Stimulated activated CD4-positive, alpha-beta T cell treated with anti-CD3 and anti-CD28 coated beads, Interleukin-12 subunit alpha, Interleukin-12 subunit beta, amount 100 ng/mL, for 24 hours (primary cell): ENCODE measurements at regions not wholly inside any gene's neighbourhood (a gene's known extent, or its start where the extent isn't known, plus 50 kb on each side); places are given as distances from the start of the nearest gene placed in this dataset.
"Not testable (repeated sequence)": the region's sequence is repeated elsewhere in the genome, so short reads cannot be mapped to it uniquely, and the experiment has no call there.

Experiments used
- DNase-seq, 2 experiments: peaks; one replicate each; pipeline ENCODE4 v3.0.0-alpha.2; 2020; ENCODE audit warnings: low read depth in 2 of 2

DNA sequence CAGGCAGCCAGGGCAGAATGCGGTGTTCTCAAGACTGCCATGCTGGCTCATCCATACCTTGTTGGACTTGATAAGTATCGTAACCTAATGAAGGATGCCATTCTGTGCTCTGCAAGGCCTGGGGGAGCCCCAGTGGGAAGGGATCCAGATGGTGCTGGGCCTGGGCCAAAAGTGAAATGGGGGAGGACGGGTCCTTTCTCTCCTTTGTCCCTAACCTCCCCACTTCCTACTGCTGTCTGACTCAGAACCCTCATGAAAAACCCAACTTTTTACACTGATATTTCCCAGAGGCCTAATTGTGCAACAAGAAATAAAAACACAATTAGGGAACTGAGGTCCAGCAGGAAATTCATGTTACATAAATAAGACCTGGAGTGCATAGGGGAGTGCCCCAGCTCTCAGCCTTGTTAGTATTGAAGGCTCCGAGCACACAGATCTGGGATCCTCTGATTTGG lies 193.7 kb upstream of the SVIL start:
- no peak for DNase-seq

DNA sequence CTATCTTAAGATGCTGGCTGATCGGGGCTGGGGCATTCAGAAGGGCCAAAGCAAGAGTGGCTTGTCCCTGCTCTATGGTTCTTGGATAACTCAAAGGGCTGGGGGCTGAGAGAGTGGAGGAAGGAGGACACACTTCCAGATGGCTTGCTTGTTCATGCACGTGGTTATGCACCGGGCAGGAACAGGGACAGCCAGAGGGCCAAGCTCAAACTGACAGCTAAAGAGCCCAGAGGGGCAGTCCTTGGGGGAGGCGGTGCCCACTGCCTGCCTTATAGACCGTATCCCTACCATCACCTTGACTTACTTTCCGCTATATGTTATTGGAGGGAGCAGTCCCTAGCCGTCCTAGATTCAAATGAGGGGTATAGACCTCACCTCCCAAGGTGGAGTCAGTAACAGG lies 192.7 kb upstream of the SVIL start:
- DNase-seq = no peak

DNA sequence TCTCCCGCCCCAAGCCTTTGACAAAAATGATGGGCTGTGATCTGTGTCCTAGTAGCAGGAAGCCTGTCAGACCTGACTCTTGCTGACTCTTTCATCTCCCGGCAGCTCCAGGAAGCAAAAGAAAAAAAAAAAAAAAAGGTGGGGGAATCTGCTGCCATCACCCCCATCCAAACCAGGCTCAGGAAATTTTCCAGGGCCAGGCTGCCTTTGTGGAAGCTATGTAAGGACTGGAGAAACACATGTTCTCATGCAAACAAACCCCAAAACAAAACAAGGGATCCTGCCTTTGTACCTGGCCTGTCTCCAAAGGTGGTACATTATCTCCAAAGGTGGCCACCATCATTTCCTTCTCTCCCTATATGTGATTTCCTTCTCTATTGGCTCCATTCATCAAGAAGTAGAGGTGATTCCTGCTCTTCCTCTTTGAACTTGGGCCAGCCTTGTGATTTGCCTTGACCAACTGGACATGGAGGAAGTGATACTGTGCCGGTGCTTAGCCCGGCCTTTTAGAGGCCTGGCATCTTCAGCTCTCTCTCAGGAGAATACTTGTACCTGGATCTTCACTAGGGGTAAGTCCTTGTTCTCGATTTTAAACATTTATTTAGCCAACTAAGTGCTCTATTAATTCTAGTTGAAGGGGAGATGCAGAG lies 192.2 kb upstream of the SVIL start:
- no peak for DNase-seq

DNA sequence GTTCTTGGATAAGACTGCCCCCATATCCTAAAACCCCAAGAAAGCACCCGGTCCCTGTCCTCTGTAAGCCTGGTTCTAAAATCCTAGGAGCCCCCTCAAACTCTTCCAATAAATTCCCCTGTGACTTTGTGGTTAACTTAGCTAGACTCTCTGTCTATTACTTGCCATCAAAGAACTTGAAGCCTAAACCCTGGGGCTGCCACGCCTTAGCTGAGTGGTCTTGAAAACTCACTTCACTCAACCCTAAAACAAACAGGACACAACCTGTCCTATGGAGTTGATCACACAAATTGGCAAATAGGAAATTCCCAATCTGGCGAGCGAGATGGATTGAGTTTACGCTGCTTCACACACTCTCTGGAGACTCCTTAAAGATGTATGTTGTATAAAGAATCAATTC lies 191.4 kb upstream of the SVIL start:
- no peak for DNase-seq

DNA sequence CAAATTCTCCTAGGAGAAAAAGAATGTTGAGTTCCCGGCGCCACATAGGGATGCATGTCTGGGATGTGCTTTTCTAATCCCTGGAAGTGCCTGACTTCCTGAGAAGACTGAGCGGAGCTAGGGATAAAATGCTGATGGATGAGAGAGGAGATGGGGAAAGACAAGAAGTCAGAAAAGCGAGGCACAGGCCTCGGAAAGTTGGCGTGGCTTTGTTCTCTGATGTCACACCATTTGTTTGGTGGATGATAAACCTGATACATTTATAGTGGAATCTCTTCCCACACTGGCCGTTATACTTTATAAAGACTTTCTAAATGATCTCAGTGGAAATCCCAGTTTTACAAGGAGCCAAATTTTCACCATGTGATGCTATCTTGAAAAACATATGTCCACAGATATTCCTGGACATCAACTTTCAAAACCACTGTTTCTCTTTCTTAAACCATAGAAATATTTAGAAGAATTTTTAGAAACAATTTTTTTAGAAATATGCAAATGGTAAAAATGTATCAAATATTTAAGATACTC lies 188.8 kb upstream of the SVIL start:
- DNase-seq = no peak

DNA sequence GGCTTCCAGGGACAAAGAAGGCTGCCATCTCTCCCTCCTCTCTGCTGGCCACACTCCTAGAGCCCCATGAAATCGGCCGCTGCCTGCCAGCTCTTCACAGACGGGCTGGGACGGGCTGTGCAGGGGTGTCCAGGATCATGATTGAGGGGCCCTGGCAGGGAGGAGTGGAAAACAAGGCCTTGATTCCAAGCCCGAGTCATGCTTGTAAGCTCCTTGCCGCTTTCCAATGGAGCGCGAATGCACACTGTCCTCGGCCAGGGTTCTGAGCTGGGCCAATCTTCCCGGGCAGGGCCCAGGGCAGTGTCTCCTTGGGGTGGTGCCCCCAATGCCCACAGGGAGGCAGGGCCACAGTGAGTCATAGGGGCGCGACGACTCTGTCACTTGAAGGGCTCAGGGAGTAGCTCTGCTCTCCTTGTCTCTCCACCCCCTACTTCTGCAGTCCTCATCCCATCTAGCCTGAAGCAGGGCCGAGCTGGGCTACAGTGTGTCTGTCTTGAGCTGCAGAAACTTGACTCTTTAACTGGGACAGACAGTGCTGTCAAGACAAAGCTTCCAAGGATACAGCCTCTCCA lies 186.2 kb upstream of the SVIL start:
- DNase-seq = no peak

DNA sequence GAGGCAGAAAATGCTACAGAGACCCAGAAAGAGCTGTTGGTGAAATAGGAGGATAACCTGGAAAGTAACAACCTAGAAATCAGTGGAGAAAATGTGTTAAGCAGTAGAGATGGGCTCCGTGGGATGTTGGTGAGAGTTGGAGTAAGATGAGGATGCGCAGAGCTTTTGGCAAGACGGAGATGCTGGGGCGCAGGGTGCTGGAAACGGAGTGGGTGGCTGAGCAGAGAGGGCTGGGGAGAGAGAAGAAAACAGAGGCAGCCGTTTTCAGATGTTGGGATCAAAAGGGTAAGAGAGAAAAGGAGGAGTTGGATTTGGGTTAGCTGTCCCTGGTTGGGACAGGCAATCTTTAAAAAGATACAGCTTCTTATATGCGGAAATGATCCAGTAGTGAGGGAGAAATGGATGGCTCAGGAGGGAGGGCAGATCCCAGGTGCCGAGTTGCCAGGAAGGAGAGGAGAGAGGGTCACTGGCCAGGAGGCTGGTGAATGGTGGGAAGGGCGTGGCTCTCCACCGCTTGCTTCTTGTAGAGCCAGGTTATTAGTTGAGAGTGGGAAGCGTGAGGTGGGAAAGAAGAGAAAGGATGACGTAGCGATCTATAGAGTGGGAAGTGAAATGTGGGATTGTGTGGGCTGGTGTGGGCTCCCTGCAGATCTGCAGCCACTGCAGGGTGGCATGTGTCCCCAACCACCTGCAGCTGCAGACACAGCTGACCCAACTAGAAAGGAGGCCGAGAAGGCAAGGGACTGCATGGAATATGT lies 182.2 kb upstream of the SVIL start:
- no peak for DNase-seq

DNA sequence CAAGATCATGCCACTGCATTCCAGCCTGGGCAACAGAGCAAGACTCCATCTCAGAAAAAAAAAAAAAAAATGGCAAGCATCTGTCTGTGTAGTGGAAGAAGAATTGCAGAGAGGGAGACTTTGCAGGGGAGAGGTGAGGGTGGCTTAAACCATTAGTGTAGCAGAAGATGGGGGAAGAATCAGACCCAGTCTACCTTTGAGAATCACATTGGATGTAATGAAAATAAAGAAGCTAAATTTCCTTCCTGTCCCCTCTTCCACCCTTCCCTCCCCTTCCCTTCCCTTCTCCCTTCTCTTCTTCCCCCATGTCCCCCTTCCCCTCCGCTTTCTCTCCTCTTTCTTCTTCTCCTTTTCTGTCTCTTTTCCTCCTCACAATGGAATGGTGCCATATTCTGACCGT lies 180.8 kb upstream of the SVIL start:
- no peak for DNase-seq

DNA sequence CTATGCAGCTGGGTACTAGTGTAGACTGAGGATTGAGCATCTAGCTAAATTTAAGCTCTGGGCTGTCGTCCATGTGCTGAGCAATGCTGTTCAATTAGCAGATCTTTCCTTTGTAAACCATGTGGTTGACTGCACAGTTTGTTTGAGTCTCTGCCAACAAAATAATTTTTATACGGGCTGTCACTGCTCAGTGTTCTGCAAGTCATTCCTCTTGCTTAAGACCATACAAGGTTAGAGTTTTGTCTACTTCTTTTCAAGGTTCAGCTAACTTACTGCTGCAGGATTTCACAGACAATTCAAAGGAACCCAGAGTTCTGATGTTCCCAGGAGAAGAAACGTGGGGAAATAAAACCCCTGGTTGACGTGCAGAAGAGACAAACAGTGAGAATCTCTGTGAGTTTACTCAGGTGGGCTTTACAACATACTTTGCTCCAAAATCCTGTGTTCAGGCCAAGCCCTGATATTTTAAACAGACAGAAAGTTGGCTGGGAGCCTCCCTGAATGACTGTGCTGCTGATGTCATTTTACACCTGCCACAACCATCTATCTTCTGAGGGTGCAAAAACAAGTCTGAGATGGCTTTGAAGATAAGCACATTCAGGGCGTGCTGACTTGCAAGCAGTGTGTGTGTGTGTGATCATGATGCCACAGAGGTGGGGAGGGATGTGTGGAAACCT lies 177.1 kb upstream of the SVIL start:
- peak in 1 of 2 experiments; percentile 1 for DNase-seq

DNA sequence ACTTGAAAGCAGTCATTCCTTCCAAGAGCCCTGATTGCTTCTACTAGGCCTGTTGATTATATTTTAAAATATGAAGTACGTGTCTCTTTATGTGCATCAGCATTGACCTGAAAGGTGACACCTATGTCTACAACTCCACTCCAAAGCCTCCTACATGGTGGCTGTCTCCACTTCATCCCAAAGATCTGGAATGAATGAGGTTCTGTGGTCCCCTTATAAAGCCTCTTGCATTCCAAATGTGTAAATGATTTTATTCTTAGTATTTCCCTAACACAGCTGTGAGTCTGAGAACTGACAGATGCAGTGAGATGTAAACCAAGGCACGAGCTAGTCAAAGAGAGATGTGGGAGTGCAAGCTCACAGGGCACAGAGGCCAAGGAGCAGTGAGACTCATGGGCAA lies 176.0 kb upstream of the SVIL start:
- no peak for DNase-seq

DNA sequence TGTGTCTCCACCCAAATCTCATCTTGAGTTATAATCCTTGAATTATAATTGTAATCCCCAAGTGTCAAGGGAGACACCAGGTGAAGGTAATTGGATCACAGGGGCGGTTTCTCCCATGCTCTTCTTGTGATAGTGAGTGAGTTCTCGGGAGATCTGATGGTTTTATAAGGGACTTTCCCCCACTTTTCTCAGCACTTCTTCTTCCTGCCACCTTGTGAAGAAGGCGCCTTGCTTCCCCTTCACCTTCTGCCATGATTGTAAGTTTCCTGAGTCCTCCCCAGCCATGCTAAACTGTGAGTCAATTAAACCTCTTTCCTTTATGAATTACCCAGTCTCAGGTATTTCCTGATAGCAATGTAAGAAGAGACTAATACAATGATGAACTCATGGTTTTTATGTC lies 175.5 kb upstream of the SVIL start:
- not testable (repeated sequence) for DNase-seq

DNA sequence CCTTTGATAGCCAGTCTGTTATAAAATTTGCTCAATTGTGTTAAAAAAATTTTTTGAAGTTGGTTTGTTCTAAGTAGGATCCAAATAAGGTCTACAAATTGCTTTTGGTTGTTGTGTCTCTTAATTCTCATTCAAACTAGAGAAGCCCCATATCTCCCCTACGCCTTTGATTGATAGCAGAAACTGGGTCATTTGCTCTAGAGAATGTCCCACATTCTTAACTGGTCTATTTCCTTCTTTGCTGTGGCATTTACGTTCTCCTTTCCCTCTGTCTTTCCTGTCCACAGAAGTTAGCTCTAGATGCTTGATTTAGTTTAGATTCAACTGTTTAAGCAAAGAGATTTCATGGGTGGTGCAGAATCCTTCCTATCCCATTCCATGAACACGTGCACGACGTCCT lies 174.6 kb upstream of the SVIL start:
- DNase-seq = no peak

DNA sequence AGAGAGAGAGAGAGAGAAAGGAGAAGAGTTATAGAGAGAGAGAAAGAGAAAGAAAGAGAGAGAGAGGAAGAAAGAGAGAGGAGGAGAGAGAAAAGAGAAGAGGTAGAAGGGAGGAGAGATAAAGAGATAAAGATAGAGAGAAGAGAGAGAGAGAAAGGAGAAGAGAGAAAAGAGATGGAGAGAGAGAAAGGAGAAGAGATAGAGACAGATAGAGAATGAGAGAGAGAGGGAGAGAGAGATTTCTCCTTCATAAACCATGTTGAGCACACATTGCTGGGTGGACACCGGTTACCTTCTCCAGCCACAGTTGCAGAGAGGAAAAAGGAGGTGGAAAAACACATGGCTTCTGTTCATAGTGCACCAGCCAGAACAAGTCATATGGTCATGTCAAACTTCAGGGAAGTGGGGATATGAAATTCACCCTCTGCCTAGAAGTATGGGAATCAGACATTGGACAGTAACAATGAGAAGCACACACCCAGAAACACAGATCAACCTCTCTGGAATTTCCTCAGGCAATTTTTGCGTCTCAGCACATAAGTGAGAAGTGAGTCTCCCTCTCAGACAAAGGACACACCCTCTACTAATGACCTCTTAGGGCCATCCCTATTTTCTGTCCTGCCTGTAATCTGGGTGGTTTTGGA lies 172.5 kb upstream of the SVIL start:
- DNase-seq = no peak

DNA sequence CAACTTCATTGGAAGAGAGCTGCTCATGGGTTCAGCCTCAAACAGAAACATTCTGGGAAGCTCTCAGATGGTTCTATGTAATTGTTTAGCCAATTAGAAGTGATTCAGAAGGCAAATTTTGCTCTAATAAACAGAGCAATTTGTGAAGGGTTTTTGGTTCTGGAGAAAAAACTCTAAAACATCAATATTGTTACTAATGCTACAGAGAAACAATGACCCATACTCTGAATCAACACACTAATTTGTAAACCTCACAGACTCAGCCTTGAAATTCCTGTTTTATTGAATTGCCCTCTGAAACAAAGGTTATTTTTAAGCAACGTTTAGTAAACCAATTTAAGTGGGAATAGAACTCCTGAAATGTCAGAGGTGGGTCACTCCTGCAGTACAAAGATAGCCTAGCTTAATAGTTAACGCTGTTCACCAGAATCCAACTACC lies 171.6 kb upstream of the SVIL start:
- no peak for DNase-seq

DNA sequence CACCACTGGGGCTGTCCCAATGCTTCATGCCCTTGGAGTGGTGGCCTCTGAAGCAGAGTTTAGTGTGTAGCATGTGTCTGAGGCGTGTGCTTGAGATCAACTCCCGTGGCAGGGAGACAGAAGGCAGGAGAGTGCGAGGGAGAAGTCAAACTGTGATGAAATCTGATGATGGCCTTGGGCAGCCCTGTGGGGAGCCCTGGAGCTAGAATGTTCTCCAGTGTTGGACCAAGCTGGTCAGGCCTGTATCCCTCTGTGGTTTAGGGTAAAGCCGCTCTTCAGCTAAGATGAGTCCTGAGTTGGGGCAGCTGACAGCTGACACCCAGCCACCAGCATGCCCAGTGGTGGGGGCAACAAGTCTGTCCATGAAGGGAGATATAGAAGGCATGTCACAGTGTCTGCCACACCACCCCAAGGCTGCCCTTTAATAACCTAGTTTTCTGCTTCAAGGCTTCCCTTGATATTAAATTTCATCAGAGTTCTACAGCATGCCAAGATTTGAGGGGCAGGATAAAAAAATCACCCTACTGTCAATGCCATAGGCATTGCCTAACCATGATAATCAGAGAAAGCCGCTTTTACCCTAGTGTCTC lies 170.5 kb upstream of the SVIL start:
- no peak for DNase-seq

DNA sequence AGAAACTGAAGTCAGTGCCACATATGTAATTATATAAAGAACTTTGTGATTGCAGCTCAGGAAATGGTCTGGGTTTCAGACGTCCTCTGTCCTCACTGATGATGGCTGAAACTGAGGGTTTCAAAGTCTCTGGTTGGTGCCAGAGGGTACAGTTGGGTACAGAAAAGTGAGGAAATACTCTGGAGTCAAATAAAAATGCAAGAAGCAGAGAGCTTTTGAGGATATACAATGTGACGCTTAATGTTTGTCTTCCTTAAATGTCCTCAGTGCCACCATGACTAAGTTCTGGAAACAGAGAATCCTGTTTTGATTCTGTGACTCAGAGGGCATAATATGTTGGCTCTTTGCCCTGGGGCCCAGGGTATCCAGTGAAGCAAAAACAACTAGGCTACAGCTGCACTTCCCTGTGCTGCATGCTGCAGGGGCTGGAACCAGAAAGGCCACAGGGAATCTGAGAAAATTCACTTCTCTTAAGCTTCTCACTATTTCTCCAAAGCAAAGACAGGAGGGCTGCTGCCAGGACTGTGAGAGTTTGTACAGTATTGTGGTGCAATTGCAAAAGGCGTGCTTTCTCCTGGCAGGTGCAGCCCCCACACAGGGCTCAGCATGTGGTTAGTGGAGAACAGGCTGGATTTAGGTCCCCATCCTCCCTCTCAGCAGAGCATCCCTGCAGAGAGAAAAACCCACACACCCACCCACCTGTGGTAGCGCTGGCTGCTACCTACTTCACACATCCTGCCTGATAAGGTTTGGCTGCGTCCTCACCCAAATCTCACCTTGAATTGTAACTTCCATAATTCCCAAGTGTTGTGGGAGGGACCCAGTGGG lies 169.5 kb upstream of the SVIL start:
- peak in 1 of 2 experiments; percentile 6 for DNase-seq

DNA sequence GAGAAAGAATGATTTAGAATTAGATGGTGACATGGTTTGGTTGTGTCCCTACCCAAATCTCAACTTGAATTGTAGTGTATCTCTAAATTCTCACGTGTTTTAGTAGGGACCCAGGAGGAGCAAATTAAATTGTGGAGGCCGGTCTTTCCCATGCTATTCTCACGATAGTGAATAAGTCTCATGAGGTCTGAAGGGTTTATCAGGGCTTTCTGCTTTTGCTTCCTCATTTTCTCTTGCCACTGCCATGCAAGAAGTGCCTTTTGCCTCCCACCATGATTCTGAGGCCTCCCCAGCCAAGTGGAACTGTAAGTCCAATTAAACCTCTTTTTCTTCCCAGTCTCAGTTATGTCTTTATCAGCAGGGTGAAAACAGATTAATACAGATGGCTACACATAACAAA lies 167.4 kb upstream of the SVIL start:
- DNase-seq = no peak

DNA sequence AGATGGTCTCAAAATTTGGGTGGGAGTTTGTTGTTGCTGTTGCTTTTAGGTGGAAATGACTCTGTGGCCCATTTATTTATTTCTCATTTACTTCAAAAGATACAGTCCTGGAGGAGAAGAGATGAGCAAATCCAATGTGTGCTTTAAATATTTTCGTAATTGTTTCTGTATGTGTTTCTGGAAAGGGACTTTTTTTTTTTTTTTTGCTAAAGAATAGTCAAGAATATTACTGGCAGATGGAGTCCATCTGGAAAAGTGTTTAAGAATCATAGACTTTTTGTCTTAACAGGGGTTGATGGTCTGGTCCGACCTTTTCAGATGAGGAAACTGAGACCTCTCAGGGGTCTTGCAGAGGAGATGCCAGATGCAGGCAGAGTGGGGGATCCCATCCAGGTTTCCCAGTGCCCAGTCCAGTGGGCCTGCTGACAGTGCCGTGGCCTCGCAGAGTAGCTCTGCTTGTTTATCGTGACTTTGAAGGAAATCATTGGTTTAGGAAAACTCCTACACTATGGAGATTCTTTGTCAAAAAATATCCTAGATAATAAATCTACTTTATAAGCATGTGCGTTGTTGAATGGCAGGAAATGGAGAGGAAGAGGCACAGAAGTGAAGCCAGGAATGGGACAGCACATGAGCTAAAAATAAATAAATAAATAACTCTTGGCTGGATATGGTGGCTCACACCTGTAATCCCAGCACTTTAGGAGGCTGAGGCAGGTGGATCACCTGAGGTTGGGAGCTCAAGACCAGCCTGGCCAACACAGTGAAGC lies 164.3 kb upstream of the SVIL start:
- DNase-seq = no peak

DNA sequence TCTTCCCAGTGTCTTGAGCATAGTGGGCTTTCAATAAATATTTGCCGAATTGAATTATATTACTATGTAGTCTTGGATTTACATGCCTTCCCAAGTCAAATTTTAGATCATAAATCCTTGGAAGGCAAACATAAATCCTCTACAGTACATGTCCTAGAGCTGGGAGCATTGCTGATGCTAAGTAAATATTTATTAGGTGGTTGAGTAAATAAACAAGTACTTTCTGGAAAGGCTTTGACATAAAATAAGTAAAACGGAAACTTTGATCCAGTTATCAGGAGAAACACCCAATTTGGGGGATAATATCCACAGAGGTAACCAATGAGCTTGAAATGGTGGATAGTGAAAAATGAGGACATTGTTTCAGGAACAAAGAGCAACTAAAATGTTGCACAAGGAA lies 162.8 kb upstream of the SVIL start:
- DNase-seq = no peak

DNA sequence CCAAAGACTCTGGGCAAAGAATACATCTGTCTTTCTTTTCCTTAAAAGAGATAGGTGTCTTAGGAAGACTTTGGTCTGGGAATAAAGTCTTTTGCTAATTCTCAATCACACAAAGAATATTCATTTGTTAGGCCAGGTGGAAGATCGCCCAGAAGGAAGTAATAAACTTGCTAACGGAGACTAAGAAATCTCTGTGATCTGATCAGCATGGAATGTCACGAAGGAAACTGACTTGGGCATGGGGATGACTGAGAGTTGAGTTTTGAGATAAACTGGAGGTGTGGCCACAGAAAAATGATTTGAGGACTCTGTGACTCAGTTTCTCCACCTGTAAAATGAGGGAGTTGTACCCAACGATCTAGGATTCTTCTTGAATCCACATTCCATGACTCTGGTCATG lies 161.1 kb upstream of the SVIL start:
- DNase-seq = no peak
